RWPE1 (cell line): ENCODE measurements at regions not wholly inside any gene's neighbourhood (a gene's known extent, or its start where the extent isn't known, plus 50 kb on each side); places are given as distances from the start of the nearest gene placed in this dataset.
A peak's percentile ranks its signal among the peaks of the same experiment; 100 is the strongest.
"Not testable (repeated sequence)": the region's sequence is repeated elsewhere in the genome, so short reads cannot be mapped to it uniquely, and the experiment has no call there.

ENCODE experiments used
- CTCF ChIA-PET: fragments of 350-600 bp; sonication (Branson Sonifier 250); formaldehyde crosslinking; extraction: SDS; loops from one replicate; lab custom pipeline; 2021; lab: Yijun Ruan, JAX
- POLR2A ChIA-PET: fragments of 400-600 bp; formaldehyde crosslinking; extraction: SDS; loops from one replicate; lab custom pipeline; 2020; ENCODE audit warnings: antibody characterized with exemption; ENCODE audit not compliant: low non-redundant PET; lab: Yijun Ruan, JAX
- DNase-seq: peaks from one replicate; pipeline ENCODE4 v3.0.0; 2012; ENCODE audit warnings: low spot score
- H3K27ac ChIP-seq: fragments of 450-650 bp; 2 replicates; pipeline ENCODE4 v1.5.1; 2017
- CTCF ChIP-seq: fragments of 450-650 bp; conservative IDR thresholded peaks from 2 replicates; pipeline ENCODE4 v1.5.1; 2017; ENCODE audit warnings: low read depth, mild to moderate bottlenecking

- ChIA-PET POLR2A (no interaction called here), CTCF (interaction anchor here (0.6 kb wide), 1 partner anchor 227 kb away, joined by 3 read pairs; no protein-coding TSS in a partner anchor)
- TF ChIP-seq CTCF = no peak
- no peak for DNase-seq
- H3K27ac ChIP-seq = no peak overlapping the region
Observed at GRCh38 chr10:6692856-6693255, 112.8 kb upstream of the PRKCQ start.

GRCh38 chr10:6692103-6692502, 112.0 kb upstream of the PRKCQ start:
- CTCF ChIA-PET = interaction anchor here (0.6 kb wide), 1 partner anchor 228 kb away, joined by 3 read pairs; no protein-coding TSS in a partner anchor
- no peak for DNase-seq
- no peak overlapping the region for H3K27ac ChIP-seq
- no peak for TF ChIP-seq CTCF
- POLR2A ChIA-PET = no interaction called here

- ChIA-PET POLR2A (no interaction called here), CTCF (interaction anchor here (0.9 to 1.2 kb wide), 3 partner anchors 10 to 21 kb away, joined by 3 read pairs; no protein-coding TSS in a partner anchor)
- DNase-seq = peak; percentile 36
- TF ChIP-seq CTCF = no peak
- H3K27ac ChIP-seq = peak overlapping the region; percentile 38; the same call in 1 of the 2 replicates
Observed at GRCh38 chr10:6689036-6689435, 109.0 kb upstream of the PRKCQ start.

GRCh38 chr10:6680735-6681134, 100.7 kb upstream of the PRKCQ start:
- POLR2A ChIA-PET = no interaction called here
- no peak for TF ChIP-seq CTCF
- CTCF ChIA-PET = no interaction called here

GRCh38 chr10:6678956-6679355, 98.9 kb upstream of the PRKCQ start:
- ChIA-PET CTCF (interaction anchor here (0.6 to 2.2 kb wide), 4 partner anchors 9 to 1451 kb away, joined by 3 to 7 read pairs (median 4); no protein-coding TSS in a partner anchor), POLR2A (no interaction called here)
- H3K27ac ChIP-seq = no peak overlapping the region
- DNase-seq = no peak
- no peak for TF ChIP-seq CTCF

More at GRCh38 chr10:6680735-6681134, 100.7 kb upstream of the PRKCQ start:
- no peak overlapping the region for H3K27ac ChIP-seq
- DNase-seq = no peak

GRCh38 chr10:6678211-6678803, 98.2 kb upstream of the PRKCQ start:
- H3K27ac ChIP-seq = no peak overlapping the region
- CTCF ChIA-PET = interaction anchor here (0.6 to 2.2 kb wide), 4 partner anchors 9 to 1452 kb away, joined by 3 to 7 read pairs (median 4); no protein-coding TSS in a partner anchor
- peak; percentile 29 for DNase-seq
- POLR2A ChIA-PET = no interaction called here
- peak; percentile 56 for TF ChIP-seq CTCF

GRCh38 chr10:6677129-6677528, 97.1 kb upstream of the PRKCQ start:
- POLR2A ChIA-PET, DNase-seq, H3K27ac ChIP-seq: not testable (repeated sequence)
- CTCF ChIA-PET = interaction anchor here (0.8 kb wide), 1 partner anchor 14 kb away, joined by 3 read pairs; no protein-coding TSS in a partner anchor
